K562 (cell line): ENCODE measurements at regions not wholly inside any gene's neighbourhood (a gene's known extent, or its start where the extent isn't known, plus 50 kb on each side); places are given as distances from the start of the nearest gene placed in this dataset.
A peak's percentile ranks its signal among the peaks of the same experiment; 100 is the strongest.

Experiments
- ATAC-seq: fragments of 200-7000 bp; cut with Tn5 transposase; 3 replicates; pipeline ENCODE4 v1.9.1; 2020; ENCODE audit warnings: moderate library complexity
- BruUV-seq: library from RNA; stranded (reverse); fragments of 400-500 nt; replicated peaks from 2 replicates; lab custom pipeline; 2021; lab: Mats Ljungman, UMichigan
- CTCF ChIA-PET: fragments of 300-600 bp; formaldehyde crosslinking; extraction: SDS; loops from one replicate; lab custom pipeline; 2021; ENCODE audit warnings: low intra/inter-chr PET ratio; lab: Yijun Ruan, JAX
- POLR2A ChIA-PET: fragments of 300-600, 350-650 bp; sonication (Branson Sonifier 250); formaldehyde crosslinking; extraction: SDS; loops from one replicate; lab custom pipeline; 2021; ENCODE audit warnings: antibody characterized with exemption, inconsistent platforms; lab: Yijun Ruan, JAX
- DNase-seq, 4 experiments: peaks; one replicate each; pipeline versions ENCODE4 v3.0.0 to v3.0.0-alpha.2; 2011 to 2018; ENCODE audit warnings: low spot score in 3 of 4, mixed read lengths in 3 of 4; ENCODE audit errors: extremely low read depth in 1 of 4
- FAIRE-seq: peaks from 2 replicates; lab custom pipeline; 2011; peaks lifted over from hg19 to GRCh38; lab: Jason Lieb, UNC
- H2AFZ ChIP-seq: 2 replicates; pipeline ENCODE4 v1.6.0; 2011; ENCODE audit warnings: low read depth, low read length, control low read depth, inconsistent platforms
- H3K27ac ChIP-seq: fragments of 200-600 bp; 3 replicates; pipeline ENCODE4 v1.8.0; 2011; ENCODE audit warnings: low read depth, mild to moderate bottlenecking, control low read depth, inconsistent platforms, low read length, moderate library complexity, mixed read lengths; ENCODE audit errors: extremely low read depth
- H3K27me3 ChIP-seq, 2 experiments: fragments of 300-600 bp in 1 of 2; 2 replicates in 1 of 2; 3 replicates in 1 of 2; pipeline versions ENCODE4 v1.6.0 to v1.8.0; 2011; ENCODE audit warnings: inconsistent platforms in 2 of 2, low read length in 2 of 2, mild to moderate bottlenecking in 1 of 2, mixed read lengths in 1 of 2, moderate library complexity in 1 of 2; ENCODE audit not compliant: control insufficient read depth in 2 of 2, insufficient read depth in 2 of 2
- H3K36me3 ChIP-seq: fragments of 300-600 bp; 3 replicates; pipeline ENCODE4 v1.8.0; 2011; ENCODE audit warnings: mild to moderate bottlenecking, low read length, inconsistent platforms; ENCODE audit not compliant: control insufficient read depth, insufficient read depth
- H3K4me1 ChIP-seq, 2 experiments: fragments of 200-600 bp in 1 of 2; replicated peaks in 1 of 2; 2 replicates in 1 of 2; 3 replicates in 1 of 2; pipeline versions ENCODE4 v1.5.1 to v1.8.0; 2011; ENCODE audit warnings: inconsistent platforms in 2 of 2, low read length in 2 of 2, mild to moderate bottlenecking in 1 of 2, mixed read lengths in 1 of 2, moderate library complexity in 1 of 2; ENCODE audit not compliant: control insufficient read depth in 2 of 2, insufficient read depth in 2 of 2
- H3K4me2 ChIP-seq: 2 replicates; pipeline ENCODE4 v1.6.1; 2011; ENCODE audit warnings: low read length, control low read depth, inconsistent platforms, mixed read lengths; ENCODE audit not compliant: insufficient read depth
- H3K4me3 ChIP-seq: fragments of 200-600 bp; sonication (generic), shearing (Covaris generic); 2 replicates; pipeline ENCODE4 v1.5.1; 2016; ENCODE audit warnings: control low read depth, inconsistent platforms
- H3K79me2 ChIP-seq: fragments of 200-600 bp; 3 replicates; pipeline ENCODE4 v1.8.0; 2011; ENCODE audit warnings: low read length, inconsistent platforms; ENCODE audit not compliant: control insufficient read depth, insufficient read depth
- H3K9ac ChIP-seq, 2 experiments: 2 replicates each; pipeline versions ENCODE4 v1.6.0 to v1.6.1; 2011; ENCODE audit warnings: low read depth in 2 of 2, low read length in 2 of 2, control low read depth in 1 of 2, inconsistent platforms in 1 of 2, mild to moderate bottlenecking in 1 of 2, mixed read lengths in 1 of 2; ENCODE audit not compliant: insufficient read depth in 1 of 2
- H3K9me1 ChIP-seq: one replicate; pipeline ENCODE4 v1.6.0; 2011; ENCODE audit warnings: inconsistent platforms, mild to moderate bottlenecking, low read length, moderate library complexity; ENCODE audit not compliant: control insufficient read depth, insufficient read depth
- H3K9me3 ChIP-seq: replicated peaks from 2 replicates; pipeline ENCODE4 v1.5.1; 2011; ENCODE audit warnings: low read depth, low read length, inconsistent platforms; ENCODE audit not compliant: control insufficient read depth, insufficient read depth
- H4K20me1 ChIP-seq: replicated peaks from 2 replicates; pipeline ENCODE4 v1.6.1; 2011; ENCODE audit warnings: low read length, inconsistent platforms, mixed read lengths; ENCODE audit not compliant: control insufficient read depth, insufficient read depth
- ARNT ChIP-seq, 2 experiments: fragments of 450-650 bp; IDR thresholded peaks; 2 replicates each; pipeline ENCODE4 v1.6.1; 2016; ENCODE audit warnings: mild to moderate bottlenecking in 1 of 2
- BRCA1 ChIP-seq, 2 experiments: fragments of 450-650 bp in 1 of 2; sonication (generic) in 1 of 2; formaldehyde crosslinking in 1 of 2; IDR thresholded peaks; 2 replicates each; pipeline versions ENCODE4 v1.5.0 to v1.6.1; 2017 to 2020; ENCODE audit warnings: mild to moderate bottlenecking in 1 of 2, missing genetic modification reagents in 1 of 2
- CBFA2T2 ChIP-seq: fragments of 450-650 bp; conservative IDR thresholded peaks from 2 replicates; pipeline ENCODE4 v1.6.1; 2017; ENCODE audit warnings: mild to moderate bottlenecking
- CREB3 ChIP-seq: fragments of 450-650 bp; conservative IDR thresholded peaks from 2 replicates; pipeline ENCODE4 v1.6.1; 2016; ENCODE audit warnings: missing genetic modification characterization, low read depth, mild to moderate bottlenecking, missing compliant biosample characterization, moderate library complexity
- FOXP1 ChIP-seq: sonication (generic); formaldehyde crosslinking; IDR thresholded peaks from 2 replicates; pipeline ENCODE4 v1.8.0; 2022; ENCODE audit warnings: mild to moderate bottlenecking, missing genetic modification reagents
- IRF9 ChIP-seq: fragments of 450-650 bp; IDR thresholded peaks from 2 replicates; pipeline ENCODE4 v1.6.1; 2016; ENCODE audit warnings: missing biosample characterization, missing genetic modification characterization
- PREB ChIP-seq: sonication (generic); formaldehyde crosslinking; IDR thresholded peaks from 2 replicates; pipeline ENCODE4 v1.8.1; 2023; ENCODE audit warnings: mild to moderate bottlenecking, missing genetic modification reagents
- PTTG1 ChIP-seq: fragments of 450-650 bp; IDR thresholded peaks from 2 replicates; pipeline ENCODE4 v1.6.1; 2016; ENCODE audit warnings: low read depth, mild to moderate bottlenecking, missing genetic modification characterization, missing compliant biosample characterization
- TSHZ1 ChIP-seq: fragments of 250-450 bp; sonication (Bioruptor Pico); IDR thresholded peaks from 2 replicates; pipeline ENCODE4 v1.4.0; 2020; ENCODE audit warnings: mild to moderate bottlenecking, moderate library complexity
- ZNF280B ChIP-seq: fragments of 250-450 bp; sonication (Bioruptor Pico); IDR thresholded peaks from 2 replicates; pipeline ENCODE4 v1.5.1; 2021; ENCODE audit warnings: mild to moderate bottlenecking
- ZNF316 ChIP-seq: fragments of 450-650 bp; IDR thresholded peaks from 2 replicates; pipeline ENCODE4 v1.6.1; 2016
- ZNF445 ChIP-seq: fragments of 250-450 bp; sonication (Bioruptor Pico); IDR thresholded peaks from 2 replicates; pipeline ENCODE4 v1.4.0; 2020; ENCODE audit warnings: low read depth, mild to moderate bottlenecking, moderate library complexity
- WGBS: fragments of 100-300 bp; shearing (Covaris generic); methylation state at CpG from one replicate; pipeline ENCODE4 v1.1.6; 2016; ENCODE audit warnings: low coverage, mixed read lengths; ENCODE audit not compliant: insufficient coverage; ENCODE audit errors: missing lambda C conversion rate; 5-methylcytosine and 5-hydroxymethylcytosine counted together
- in situ Hi-C: fragments of 300-500 bp; cut with MboI; formaldehyde crosslinking; loops from 4 replicates; pipeline ENCODE4 v1.15.0; 2018; ENCODE audit warnings: inconsistent platforms, mixed read lengths
- intact Hi-C: fragments of 100-400 bp; cut with micrococcal nuclease; formaldehyde crosslinking; loops from 2 replicates; pipeline ENCODE4 v1.14.2; 2022

- no peak overlapping the region for H3K9ac ChIP-seq
- 2% methylated on average over 8 of the region's 8 CpGs for WGBS
- FAIRE-seq: peak; percentile 64
- no peaks in the 10 kb centered on the region for H3K36me3 ChIP-seq
- in situ Hi-C loops: no loop called here
- H3K79me2 ChIP-seq: no peaks in the 10 kb centered on the region
- no peaks in the 10 kb centered on the region for H3K9me1 ChIP-seq
- ChIA-PET CTCF (no interaction called here), POLR2A (no interaction called here)
- 0 out of 2 replicates have a peak overlapping the region, but pooled peaks have one; percentile 8 for H3K4me2 ChIP-seq
- H3K27ac ChIP-seq: no peak overlapping the region; the same call in 1 of the 3 replicates
- H3K9me3 ChIP-seq: peaks cover 29% of the 10 kb centered on the region
- no TSS peak for BruUV-seq
- intact Hi-C loops: no loop called here
- H3K27me3 ChIP-seq: no peaks in the 10 kb centered on the region
- peaks cover 0 to 2% of the 10 kb centered on the region in 2 experiments; a peak in 1 of 5 replicates for H3K4me1 ChIP-seq
- DNase-seq: peak in 2 of 4 experiments; percentile 25 to 81
- no peak overlapping the region for H3K4me3 ChIP-seq
- H2AFZ ChIP-seq: no peak overlapping the region
- ATAC-seq: peak; percentile 76
- H4K20me1 ChIP-seq: no peaks in the 10 kb centered on the region
- TF ChIP-seq ZNF445 (CRISPR knock-in tag) (no peak), TSHZ1 (CRISPR knock-in tag) (no peak), ARNT (IDR thresholded peaks at IDR 0.05) (peak; percentile 74 to 84; a peak in 2 of 4 replicates), IRF9 (tag) (peak; percentile 78; the same call in 1 of the 2 replicates), FOXP1 (CRISPR knock-in tag) (no peak), PREB (CRISPR knock-in tag) (no peak), BRCA1 (IDR thresholded peaks at IDR 0.05) (no peak), BRCA1 (CRISPR knock-in tag; IDR thresholded peaks at IDR 0.05) (no peak), CBFA2T2 (peak; percentile 99), CREB3 (tag) (0 out of 2 replicates have a peak, but pooled peaks have one; percentile 61), ZNF316 (no peak), PTTG1 (tag) (peak; percentile 45; the same call in 1 of the 2 replicates), ZNF280B (CRISPR knock-in tag) (peak; percentile 99)
These were observed 56.2 kb upstream of the DYNC1I2 start for GRCh38 chr2:171630812-171631626.
